GM19395 (cell line): ENCODE measurements at regions not wholly inside any gene's neighbourhood (a gene's known extent, or its start where the extent isn't known, plus 50 kb on each side); places are given as distances from the start of the nearest gene placed in this dataset.
"Not testable (repeated sequence)": the region's sequence is repeated elsewhere in the genome, so short reads cannot be mapped to it uniquely, and the experiment has no call there.

Experiments used
- ATAC-seq: cut with Tn5 transposase; IDR thresholded peaks from one replicate; pipeline ENCODE4 v1.9.1; 2021; ENCODE audit warnings: mild to moderate bottlenecking, moderate library complexity; ENCODE audit not compliant: unreplicated experiment

DNA sequence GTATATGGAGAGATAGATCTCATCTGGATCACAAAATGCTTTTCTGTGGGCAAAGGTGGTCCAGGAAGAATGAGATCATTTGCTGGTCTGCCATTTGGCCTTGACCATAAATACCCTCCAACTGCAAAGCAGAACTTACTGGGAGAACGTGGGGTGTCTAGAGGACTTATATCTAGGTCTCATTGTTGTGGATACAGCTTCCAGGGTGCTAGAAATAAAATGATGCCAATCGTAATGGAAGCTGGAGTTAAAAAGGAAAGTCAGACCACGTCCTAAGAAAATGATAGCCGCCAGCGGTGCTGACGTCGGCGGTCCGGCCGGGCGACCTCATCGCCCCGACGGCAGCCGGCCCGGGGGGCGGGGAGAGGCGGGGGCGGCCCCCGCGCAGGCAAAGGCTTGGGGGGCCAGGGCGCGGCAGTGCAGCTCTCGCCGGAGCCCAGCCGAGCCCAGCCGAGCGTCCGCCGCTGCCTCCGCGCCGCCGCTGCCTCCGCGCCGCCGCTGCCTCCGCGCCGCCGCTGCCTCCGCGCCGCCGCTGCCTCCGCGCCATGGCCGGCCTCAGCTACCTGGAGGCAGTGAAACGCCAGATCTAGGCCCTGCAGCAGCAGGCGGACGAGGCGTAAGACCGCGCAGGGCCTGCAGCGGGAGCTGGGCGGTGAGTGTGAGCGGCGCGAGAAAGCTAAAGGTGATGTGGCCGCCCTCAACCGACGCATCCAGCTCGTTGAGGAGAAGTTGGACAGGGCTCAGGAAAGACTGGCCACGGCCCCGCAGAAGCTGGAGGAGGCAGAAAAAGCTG is 89.5 kb downstream of the EOMES start:
- peak; percentile 87 for ATAC-seq

DNA sequence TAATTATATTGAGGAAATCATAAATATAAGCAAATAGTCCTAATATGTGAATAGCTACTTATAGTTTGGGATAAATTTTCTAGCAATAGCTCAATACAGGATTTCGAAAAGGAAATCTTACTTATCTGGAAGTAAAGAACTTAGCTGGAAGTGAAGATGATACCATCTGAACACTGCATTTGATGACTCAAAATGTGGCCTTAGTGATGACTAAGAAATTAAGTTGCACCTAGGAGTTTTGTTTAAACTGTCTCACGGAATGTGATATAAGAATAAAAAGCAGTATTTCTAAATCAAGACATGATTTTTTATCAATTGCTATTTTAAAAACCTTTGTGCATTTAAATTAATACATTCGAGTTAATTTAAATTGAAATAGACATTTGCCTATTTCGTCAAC is 91.2 kb downstream of the EOMES start:
- ATAC-seq: peak; percentile 43

DNA sequence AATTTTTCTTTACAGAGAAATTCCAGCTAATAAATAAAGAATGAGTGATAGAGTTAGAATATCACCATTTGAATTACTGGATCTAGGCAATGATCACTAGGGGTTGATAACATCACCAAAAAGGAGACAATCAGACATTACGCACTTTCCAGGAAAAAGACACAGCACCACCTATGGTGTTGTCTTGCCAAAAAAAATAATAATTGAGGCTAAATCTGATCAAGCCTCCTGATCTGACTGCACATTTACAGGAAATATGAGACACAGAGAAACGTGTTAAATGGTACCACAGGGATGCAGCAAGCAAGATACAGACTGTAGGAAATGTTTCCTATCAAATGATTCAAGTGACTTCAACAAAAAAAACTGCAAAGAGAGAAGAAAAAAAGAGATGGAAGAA is 92.8 kb downstream of the EOMES start:
- no peak for ATAC-seq

DNA sequence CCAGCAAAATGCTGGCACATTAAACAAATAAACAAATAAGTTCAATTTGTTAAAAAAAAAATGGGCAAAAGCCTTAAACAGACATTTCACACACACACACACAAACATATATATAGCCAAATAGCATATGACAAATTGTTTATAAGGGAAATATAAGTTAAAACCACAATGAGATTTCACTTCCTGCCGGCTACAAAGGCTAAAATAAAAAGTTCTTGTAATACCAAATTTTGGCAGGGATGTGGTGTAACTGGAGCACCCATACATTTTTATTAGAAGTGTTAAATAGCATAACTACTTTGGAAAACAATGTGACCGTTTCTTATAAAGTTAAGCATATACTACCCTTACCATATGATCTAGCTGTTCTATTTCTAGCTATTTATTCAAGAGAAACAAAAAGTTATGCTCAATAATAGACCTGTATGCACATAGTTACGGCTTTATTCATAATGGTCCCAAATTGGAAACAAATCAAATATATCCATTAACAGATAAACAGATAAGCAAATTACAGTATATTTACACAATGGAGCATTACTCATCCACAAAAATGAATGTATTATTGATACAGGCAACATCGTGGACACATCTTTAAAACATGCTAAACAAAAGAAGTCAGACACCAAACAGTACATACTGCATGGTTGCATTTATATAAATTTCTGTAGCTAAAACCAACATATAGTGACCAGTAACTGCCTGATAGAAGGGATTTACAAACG is 93.9 kb downstream of the EOMES start:
- no peak for ATAC-seq

DNA sequence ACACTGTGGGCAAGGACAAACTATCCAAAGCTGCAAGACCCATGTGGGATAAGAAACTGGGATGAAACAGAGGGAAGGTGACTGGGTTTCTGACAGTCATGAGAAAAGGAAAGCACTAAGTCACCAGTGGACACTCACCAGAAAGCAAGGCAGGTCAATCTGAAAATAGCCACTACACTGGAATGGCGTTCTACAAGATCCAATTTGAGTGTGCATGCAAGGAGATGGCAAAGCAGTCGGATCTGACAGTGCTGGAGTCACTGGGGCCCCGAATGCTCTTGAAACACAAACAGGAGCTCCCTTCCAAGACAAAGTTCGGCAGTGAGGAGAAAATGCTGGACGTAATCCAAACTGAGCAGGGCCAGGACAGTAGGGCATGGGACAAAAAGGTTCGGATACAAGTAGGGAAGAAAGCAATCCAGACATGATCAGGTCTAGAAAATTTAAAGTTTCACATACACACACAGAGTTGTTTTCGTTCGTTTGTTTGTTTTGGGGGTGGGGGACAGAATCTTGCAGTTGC is 95.5 kb downstream of the EOMES start:
- no peak for ATAC-seq

DNA sequence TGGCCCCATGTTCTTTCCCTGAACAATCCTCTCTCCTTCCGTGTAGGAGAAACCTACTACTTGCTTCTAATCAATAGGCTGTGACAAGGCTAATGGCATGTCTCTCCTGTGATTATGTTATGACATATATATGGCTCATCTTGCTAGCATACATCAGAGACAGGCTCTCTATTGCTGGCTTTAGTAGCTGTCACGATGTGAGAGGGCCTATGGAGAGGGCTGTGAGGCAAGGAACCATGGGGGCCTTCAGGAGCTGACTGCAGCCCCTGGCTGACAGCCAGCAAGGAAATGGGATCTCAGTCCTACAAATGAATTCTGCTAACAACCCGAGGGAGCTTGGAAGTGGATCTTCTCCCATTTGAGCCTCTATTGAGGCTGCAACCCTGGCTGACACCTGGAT is 96.3 kb downstream of the EOMES start:
- ATAC-seq: no peak

DNA sequence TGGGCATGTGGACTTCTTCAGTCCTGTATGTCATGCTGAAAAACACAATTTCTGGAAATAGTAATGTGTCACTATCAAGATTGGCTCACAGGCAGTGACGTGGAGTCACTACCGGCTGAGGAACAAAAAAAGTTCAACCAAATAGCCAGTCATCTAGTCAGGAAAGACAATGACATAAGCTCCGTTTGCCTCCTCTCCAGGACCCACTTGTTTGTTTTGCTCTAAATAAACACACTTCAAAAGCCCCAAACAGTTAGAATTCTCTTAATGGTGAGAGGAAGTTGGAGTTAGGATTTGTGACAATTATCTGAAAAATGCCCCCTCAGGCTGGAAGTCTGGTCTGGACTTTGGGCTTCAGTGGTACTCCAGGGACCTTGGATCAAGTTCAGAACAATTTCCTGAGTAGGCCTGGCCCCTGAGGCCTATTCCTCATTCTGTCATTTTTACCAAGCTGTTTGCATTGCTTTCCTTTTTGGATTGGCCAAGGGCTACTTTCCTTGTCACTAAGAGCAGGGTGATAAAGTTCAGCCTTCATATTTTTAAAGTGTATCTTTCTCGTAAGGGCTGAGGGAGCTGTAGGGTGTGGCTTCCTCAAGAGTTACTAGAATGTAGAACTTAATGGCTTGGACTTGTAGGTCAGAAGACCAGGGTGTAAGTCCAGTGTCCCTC is 98.9 kb downstream of the EOMES start:
- ATAC-seq: no peak

DNA sequence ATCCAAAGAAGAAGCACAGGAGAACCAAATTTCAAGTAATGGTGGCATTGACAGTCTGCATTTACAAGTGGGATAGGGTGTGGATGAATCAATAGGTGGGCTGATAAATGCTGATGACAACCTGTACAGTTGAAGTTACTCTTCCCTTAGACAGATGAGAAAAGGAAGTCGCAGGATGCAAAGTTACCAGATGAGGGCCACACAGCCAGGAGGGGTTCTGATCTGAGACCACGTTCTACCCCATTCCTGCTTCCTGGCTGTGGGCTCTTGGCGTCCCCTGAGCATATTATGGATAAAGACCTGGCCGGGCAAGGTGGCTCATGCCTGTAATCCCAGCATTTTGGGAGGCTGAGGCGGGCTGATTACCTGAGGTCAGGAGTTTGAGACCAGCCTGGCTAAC is 104.6 kb downstream of the EOMES start:
- ATAC-seq: no peak

DNA sequence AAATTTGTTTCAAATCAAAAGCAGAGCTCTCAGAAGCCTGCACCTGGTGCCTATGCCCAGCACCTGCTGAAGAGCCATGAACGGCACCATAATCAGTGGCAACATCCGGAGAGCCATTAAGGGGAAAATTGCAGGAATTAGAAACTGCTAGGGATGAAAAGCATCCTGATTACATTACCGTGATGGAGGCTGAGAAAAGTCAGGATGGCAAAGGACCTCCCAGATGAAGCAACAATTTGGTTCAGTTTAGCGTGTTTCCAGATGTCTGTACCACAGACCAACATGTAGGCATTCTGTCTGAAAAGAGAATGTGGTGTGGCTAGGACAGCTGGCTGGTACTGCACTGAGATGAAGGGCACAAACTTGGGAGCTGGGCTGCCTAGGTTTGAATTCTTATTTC is 106.1 kb downstream of the EOMES start:
- no peak for ATAC-seq

DNA sequence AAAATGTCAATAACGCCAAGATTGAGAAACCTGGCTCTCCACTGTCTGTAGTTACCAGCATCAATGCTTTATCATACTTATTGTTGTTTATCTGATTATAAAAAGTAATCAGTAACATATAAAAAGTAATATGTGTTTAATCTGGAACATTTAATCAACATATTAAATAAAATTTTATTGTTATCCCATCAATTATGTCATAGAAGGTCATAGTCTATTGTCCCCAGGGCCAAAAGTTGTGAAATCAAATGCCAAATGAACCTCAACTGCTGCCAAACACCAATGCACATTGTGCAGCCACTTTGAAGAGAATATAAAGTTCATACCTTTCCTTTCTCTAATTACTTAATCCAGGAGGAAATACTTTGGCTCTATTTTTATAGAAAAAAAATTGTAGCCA is 106.6 kb downstream of the EOMES start:
- ATAC-seq: no peak

DNA sequence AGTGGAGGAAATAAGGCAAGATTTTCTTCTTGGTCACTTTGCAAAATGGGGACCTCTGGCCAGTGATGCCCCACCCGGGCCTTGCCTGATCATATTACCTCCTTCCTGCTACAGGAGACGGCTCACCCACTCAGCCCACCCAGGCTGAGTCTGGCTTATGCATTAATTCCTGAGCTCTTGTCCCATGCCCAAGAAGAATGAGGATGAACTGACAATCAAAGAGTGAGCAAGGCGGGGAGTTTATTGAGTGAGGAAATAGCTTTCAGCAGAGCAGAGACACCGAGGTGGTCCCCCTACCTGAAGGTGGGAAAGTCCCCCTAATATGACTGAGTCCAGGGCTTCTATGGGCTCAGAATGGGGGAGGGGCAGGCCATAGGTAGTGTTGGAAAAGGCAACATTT is 107.5 kb downstream of the EOMES start:
- ATAC-seq: no peak

DNA sequence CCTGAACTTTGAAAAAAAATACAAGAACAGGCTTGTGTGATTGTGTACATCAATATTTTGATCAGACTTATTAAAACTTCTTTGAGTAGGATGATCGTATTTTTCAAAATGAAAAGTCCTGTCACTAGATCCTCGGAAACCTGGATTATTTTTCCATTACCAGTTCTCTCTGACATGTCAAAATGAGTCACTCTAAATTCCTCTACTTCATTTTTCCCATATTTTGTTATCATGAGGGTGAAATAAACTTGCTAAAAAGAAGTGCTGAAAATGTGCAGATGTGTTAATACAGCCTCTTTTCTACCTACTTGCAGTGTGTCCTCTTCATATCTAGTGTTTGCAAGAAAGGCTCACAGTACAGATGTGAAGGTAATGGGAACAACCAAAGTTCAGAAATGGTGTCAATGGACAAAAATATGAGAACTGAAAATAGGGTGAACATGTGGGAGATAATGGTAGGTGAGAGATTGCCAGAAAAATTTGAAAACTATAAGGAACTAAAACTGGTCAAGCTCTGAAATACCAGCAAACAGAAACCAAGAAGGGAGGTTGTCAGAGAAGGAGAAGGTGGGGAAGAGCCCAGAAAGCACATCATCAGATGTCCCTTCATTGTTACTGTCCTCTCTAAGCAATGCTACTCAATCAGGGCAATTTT is 108.2 kb downstream of the EOMES start:
- ATAC-seq: peak; percentile 65

DNA sequence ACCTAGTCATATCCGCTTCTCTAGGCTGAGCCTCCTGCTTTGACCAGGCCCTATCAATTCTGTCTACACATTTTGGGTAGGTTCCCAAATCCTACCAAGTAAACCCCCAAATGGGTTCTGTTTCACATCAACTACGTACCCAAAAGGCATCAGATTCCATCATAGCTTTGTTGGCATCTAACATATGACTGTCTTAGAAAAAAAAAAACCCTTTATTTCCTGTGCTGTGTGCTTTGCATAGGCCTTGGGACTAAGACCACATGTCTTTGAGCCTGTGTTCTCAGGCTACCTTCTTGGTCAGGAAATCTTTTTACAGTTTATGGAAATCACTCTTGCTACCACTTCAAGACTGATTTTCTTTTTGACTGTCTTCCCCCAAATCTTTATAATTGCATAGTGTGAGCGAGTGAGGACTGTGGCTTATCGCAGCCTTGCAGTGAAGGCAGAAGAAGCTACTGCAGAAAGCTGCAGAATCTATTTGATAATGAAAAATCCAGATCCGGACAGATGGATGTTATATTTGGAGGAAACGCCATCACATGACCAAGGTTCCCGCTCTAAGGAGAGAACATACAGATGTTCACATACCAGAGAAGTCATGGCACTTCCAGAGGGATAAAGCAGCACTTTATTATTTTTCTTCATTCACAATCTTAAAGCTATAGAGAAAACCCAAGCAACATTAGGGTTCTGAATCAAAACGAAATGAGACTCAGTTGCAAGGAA is 111.2 kb downstream of the EOMES start:
- ATAC-seq: no peak

DNA sequence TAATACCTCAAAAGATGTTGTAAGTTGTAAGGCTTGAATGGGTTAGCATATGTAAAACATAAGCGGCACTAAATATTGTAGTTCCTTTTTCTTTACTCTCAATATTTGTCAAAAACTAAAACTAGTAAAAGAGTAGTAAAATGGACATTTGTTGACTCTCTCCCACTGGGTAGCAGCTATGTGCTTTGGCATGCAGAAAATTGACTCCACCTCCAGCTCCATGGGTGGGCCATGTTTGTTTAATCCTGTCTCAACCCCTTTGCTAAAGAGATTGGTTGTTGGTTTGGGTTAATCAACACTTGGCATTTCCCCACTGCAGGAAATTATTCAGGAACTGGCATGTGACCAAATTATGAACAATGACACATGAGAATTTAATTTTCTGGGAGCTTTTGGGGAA is 114.8 kb downstream of the EOMES start:
- ATAC-seq: no peak

DNA sequence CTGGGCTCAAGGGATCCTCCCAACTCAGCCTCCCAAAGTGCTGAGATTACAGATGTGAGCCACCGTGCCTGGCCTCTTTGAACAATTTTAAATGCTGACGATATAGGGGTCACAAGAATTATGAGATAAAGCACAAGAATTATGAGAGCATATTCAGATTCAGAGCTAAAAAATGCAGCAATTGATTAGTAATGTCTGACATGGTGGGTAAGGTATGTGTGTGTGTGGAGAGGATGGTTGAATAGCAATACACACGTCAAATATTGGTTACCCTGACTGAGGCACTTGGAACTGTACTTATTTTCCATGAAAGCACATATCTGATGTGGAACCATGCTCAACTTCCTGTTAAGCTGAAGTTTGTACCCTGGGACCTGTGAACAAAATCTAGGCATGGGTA is 115.6 kb downstream of the EOMES start:
- no peak for ATAC-seq

DNA sequence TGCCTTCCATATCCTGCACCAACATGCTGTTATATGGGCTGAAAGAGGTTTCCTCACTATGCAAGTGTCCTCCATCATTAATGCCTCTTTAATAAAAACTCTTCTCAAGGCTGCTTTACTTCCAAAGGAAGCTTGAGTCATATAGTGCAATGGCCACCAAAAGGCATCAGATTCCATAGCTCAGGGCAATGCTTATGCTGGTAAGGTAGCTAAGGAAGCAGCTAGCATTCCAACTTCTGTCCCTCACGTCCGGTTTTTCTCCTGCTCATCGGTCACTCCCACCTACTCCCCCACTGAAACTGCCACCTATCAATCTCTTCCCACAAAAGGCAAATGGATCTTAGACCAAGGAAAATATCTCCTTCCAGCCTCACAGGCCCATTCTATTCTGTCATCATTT is 117.1 kb upstream of the SLC4A7 start:
- ATAC-seq: not testable (repeated sequence)

DNA sequence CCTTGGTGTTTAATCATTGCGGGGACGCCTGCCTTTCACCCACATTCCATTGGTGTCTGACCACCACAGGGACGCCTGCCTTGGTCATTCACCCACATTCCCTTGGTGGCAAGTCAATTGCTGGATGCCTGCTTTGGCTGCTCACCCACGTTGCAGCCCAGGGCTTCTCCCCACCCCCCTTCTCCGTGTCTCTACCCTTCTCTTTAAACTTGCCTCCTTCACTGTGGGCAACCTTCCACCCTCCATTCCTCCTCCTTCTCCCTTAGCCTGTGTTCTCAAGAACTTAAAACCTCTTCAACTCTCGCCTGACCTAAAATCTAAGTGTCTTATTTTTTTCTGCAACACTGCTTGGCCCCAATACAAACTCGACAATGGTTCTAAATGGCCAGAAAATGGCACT is 115.6 kb upstream of the SLC4A7 start:
- not testable (repeated sequence) for ATAC-seq

DNA sequence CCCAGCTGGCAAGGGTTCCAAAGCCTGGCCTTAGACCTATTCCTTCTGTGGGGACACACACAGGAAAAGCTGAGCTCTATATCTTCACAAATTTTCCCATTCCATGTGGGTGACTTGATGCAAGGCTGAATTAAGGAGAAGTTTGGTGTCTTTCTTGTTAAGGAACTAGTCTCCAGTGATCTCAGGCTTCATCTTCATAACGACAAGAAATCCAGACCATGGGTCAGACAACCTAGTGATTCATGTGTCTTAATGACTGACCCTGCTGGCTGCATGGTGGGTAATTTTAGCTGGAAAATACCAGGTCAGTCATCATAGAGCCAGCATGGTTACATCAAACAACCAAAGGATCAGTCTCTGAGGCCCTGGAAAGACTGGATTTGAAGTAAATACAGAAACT is 112.7 kb upstream of the SLC4A7 start:
- no peak for ATAC-seq

DNA sequence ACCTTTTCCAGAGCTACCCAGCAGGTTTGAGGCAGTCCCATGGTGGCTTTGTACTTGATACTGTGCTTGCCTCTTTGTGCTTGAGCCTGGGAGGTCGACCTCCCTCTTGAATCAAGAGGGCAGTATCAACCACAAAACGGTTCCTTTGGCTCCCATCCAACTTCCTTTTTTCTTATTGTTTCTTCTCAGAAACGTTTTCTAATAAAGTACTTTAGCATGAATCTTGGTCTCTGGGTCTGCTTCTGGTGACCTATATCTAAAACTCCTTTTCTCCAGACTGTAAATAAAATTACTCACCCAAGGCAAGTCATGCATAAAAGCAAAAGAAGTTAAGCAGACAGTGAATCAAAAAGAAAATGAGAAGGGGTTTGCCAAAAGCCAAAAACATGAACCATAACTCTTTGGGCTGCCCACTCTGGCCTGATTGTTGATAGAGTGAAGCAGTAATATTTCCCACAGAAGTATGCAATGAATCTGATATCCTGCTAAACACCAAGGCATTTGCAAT is 112.2 kb upstream of the SLC4A7 start:
- peak; percentile 72 for ATAC-seq

DNA sequence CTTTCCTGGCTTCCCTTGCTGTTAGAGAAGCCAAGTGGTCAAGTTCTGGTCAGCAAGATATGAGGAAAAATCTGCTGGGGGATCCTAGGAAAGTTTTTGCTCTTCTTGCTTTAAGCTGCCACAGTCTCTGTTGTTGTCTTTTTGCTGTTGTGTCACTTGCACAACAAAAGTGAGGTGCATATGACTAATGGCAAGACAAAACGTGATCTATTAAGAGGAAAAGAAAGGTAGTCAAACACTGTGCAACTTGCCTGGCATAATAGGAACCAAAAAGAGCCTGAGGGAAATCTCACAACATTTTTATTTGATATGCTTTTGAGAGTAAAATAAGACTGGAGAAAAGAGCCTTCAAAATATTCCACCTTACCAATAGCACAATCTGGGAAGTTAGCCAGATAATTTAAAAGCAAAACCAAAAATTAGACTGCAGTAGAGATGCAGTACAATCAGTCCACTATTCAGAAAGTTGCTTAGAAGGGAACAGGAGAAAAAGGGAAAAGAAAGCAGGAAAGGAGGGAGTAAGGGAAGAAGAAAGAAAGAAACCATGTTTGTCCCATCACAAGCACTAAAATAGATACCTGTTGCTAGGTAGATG is 110.0 kb upstream of the SLC4A7 start:
- ATAC-seq: no peak
